Activated T-helper 17 cell treated with anti-CD3 and anti-CD28 coated beads, Interleukin-2, amount 50 U/mL, for 72 hours (primary cell): ENCODE measurements at regions not wholly inside any gene's neighbourhood (a gene's known extent, or its start where the extent isn't known, plus 50 kb on each side); places are given as distances from the start of the nearest gene placed in this dataset.

ENCODE experiments used
- ATAC-seq: fragments of 150-1000 bp; cut with Tn5 transposase; replicated peaks from 2 replicates; pipeline ENCODE4 v1.10.0; 2021; ENCODE audit warnings: mild to moderate bottlenecking, moderate library complexity
- H3K27ac Mint-ChIP-seq: one replicate; pipeline ENCODE4 v1.8.0; 2022; ENCODE audit warnings: mixed read lengths
- H3K27me3 Mint-ChIP-seq: one replicate; pipeline ENCODE4 v1.8.0; 2022; ENCODE audit warnings: mixed read lengths
- H3K36me3 Mint-ChIP-seq: one replicate; pipeline ENCODE4 v1.8.0; 2022; ENCODE audit warnings: low read depth, mild to moderate bottlenecking, mixed read lengths
- H3K4me1 Mint-ChIP-seq: one replicate; pipeline ENCODE4 v1.8.0; 2022; ENCODE audit warnings: mixed read lengths
- H3K4me3 Mint-ChIP-seq: one replicate; pipeline ENCODE4 v1.8.0; 2022; ENCODE audit warnings: mild to moderate bottlenecking, mixed read lengths
- H3K9me3 Mint-ChIP-seq: one replicate; pipeline ENCODE4 v1.8.0; 2022; ENCODE audit warnings: mixed read lengths

GRCh38 chr2:60174146-60174545 is 379.3 kb downstream of the BCL11A start:
- no peaks in the 10 kb centered on the region for H3K27me3 Mint-ChIP-seq
- no peak for ATAC-seq

GRCh38 chr2:60172801-60173200 is 380.7 kb downstream of the BCL11A start:
- ATAC-seq, result no peak
- no peak overlapping the region for H3K27ac Mint-ChIP-seq
- no peaks in the 10 kb centered on the region for H3K9me3 Mint-ChIP-seq
- no peaks in the 10 kb centered on the region for H3K4me1 Mint-ChIP-seq
- no peaks in the 10 kb centered on the region for H3K27me3 Mint-ChIP-seq
- H3K4me3 Mint-ChIP-seq, result no peak overlapping the region
- no peaks in the 10 kb centered on the region for H3K36me3 Mint-ChIP-seq

More at GRCh38 chr2:60174146-60174545, 379.3 kb downstream of the BCL11A start:
- H3K9me3 Mint-ChIP-seq, result no peaks in the 10 kb centered on the region
- H3K4me1 Mint-ChIP-seq, result no peaks in the 10 kb centered on the region
- no peak overlapping the region for H3K4me3 Mint-ChIP-seq
- no peak overlapping the region for H3K27ac Mint-ChIP-seq
- no peaks in the 10 kb centered on the region for H3K36me3 Mint-ChIP-seq

- Mint-ChIP-seq H3K9me3 (no peaks in the 10 kb centered on the region), H3K4me1 (no peaks in the 10 kb centered on the region), H3K27me3 (no peaks in the 10 kb centered on the region), H3K4me3 (no peak overlapping the region), H3K27ac (no peak overlapping the region), H3K36me3 (no peaks in the 10 kb centered on the region)
- no peak for ATAC-seq
These were observed 383.2 kb downstream of the BCL11A start for GRCh38 chr2:60170272-60170671.

- Mint-ChIP-seq H3K9me3 (no peaks in the 10 kb centered on the region), H3K27ac (no peak overlapping the region), H3K27me3 (no peaks in the 10 kb centered on the region), H3K36me3 (no peaks in the 10 kb centered on the region), H3K4me3 (no peak overlapping the region), H3K4me1 (no peaks in the 10 kb centered on the region)
- ATAC-seq, result no peak
These were observed 385.2 kb downstream of the BCL11A start for GRCh38 chr2:60168247-60168646.

- H3K9me3 Mint-ChIP-seq, result no peaks in the 10 kb centered on the region
- H3K27me3 Mint-ChIP-seq, result no peaks in the 10 kb centered on the region
- no peaks in the 10 kb centered on the region for H3K36me3 Mint-ChIP-seq
- no peak for ATAC-seq
- H3K27ac Mint-ChIP-seq, result no peak overlapping the region
- H3K4me1 Mint-ChIP-seq, result no peaks in the 10 kb centered on the region
- H3K4me3 Mint-ChIP-seq, result no peak overlapping the region
These were observed 386.4 kb downstream of the BCL11A start for GRCh38 chr2:60167089-60167488.

GRCh38 chr2:60163691-60164090 is 389.8 kb downstream of the BCL11A start:
- Mint-ChIP-seq H3K9me3 (no peaks in the 10 kb centered on the region), H3K36me3 (no peaks in the 10 kb centered on the region), H3K4me3 (no peak overlapping the region), H3K27ac (no peak overlapping the region), H3K27me3 (no peaks in the 10 kb centered on the region), H3K4me1 (no peaks in the 10 kb centered on the region)
- no peak for ATAC-seq

- no peak overlapping the region for H3K27ac Mint-ChIP-seq
- H3K36me3 Mint-ChIP-seq, result no peaks in the 10 kb centered on the region
- ATAC-seq, result no peak
- H3K9me3 Mint-ChIP-seq, result no peaks in the 10 kb centered on the region
- no peak overlapping the region for H3K4me3 Mint-ChIP-seq
- H3K27me3 Mint-ChIP-seq, result no peaks in the 10 kb centered on the region
- H3K4me1 Mint-ChIP-seq, result no peaks in the 10 kb centered on the region
These were observed 393.9 kb downstream of the BCL11A start for GRCh38 chr2:60159519-60159918.

GRCh38 chr2:60158262-60158661 is 395.2 kb downstream of the BCL11A start:
- no peaks in the 10 kb centered on the region for H3K36me3 Mint-ChIP-seq
- no peaks in the 10 kb centered on the region for H3K9me3 Mint-ChIP-seq
- no peak overlapping the region for H3K4me3 Mint-ChIP-seq
- H3K4me1 Mint-ChIP-seq, result no peaks in the 10 kb centered on the region
- no peak overlapping the region for H3K27ac Mint-ChIP-seq
- ATAC-seq, result no peak
- H3K27me3 Mint-ChIP-seq, result no peaks in the 10 kb centered on the region

- no peaks in the 10 kb centered on the region for H3K36me3 Mint-ChIP-seq
- no peak overlapping the region for H3K4me3 Mint-ChIP-seq
- no peaks in the 10 kb centered on the region for H3K27me3 Mint-ChIP-seq
- H3K4me1 Mint-ChIP-seq, result no peaks in the 10 kb centered on the region
- H3K9me3 Mint-ChIP-seq, result no peaks in the 10 kb centered on the region
- ATAC-seq, result no peak
- no peak overlapping the region for H3K27ac Mint-ChIP-seq
These were observed 396.2 kb downstream of the BCL11A start for GRCh38 chr2:60157283-60157682.

- no peaks in the 10 kb centered on the region for H3K9me3 Mint-ChIP-seq
- no peaks in the 10 kb centered on the region for H3K36me3 Mint-ChIP-seq
- no peak overlapping the region for H3K4me3 Mint-ChIP-seq
- no peaks in the 10 kb centered on the region for H3K27me3 Mint-ChIP-seq
- no peak for ATAC-seq
- no peak overlapping the region for H3K27ac Mint-ChIP-seq
- H3K4me1 Mint-ChIP-seq, result no peaks in the 10 kb centered on the region
These were observed 399.3 kb downstream of the BCL11A start for GRCh38 chr2:60154142-60154541.

GRCh38 chr2:60152226-60152833 is 401.1 kb downstream of the BCL11A start:
- H3K9me3 Mint-ChIP-seq, result no peaks in the 10 kb centered on the region
- no peaks in the 10 kb centered on the region for H3K4me1 Mint-ChIP-seq
- ATAC-seq, result no peak
- H3K4me3 Mint-ChIP-seq, result no peak overlapping the region
- H3K27me3 Mint-ChIP-seq, result no peaks in the 10 kb centered on the region
- no peaks in the 10 kb centered on the region for H3K36me3 Mint-ChIP-seq
- H3K27ac Mint-ChIP-seq, result no peak overlapping the region

GRCh38 chr2:60149176-60149575 is 404.3 kb downstream of the BCL11A start:
- no peaks in the 10 kb centered on the region for H3K36me3 Mint-ChIP-seq
- H3K27ac Mint-ChIP-seq, result no peak overlapping the region
- no peaks in the 10 kb centered on the region for H3K27me3 Mint-ChIP-seq
- no peaks in the 10 kb centered on the region for H3K9me3 Mint-ChIP-seq
- no peak overlapping the region for H3K4me3 Mint-ChIP-seq
- H3K4me1 Mint-ChIP-seq, result no peaks in the 10 kb centered on the region
- ATAC-seq, result no peak

GRCh38 chr2:60148716-60149115 is 404.7 kb downstream of the BCL11A start:
- Mint-ChIP-seq H3K4me3 (no peak overlapping the region), H3K27me3 (no peaks in the 10 kb centered on the region), H3K27ac (no peak overlapping the region), H3K9me3 (no peaks in the 10 kb centered on the region), H3K36me3 (no peaks in the 10 kb centered on the region), H3K4me1 (no peaks in the 10 kb centered on the region)
- ATAC-seq, result no peak

- Mint-ChIP-seq H3K4me3 (no peak overlapping the region), H3K9me3 (peaks cover 7% of the 10 kb centered on the region), H3K27me3 (no peaks in the 10 kb centered on the region), H3K27ac (no peak overlapping the region), H3K4me1 (no peaks in the 10 kb centered on the region), H3K36me3 (no peaks in the 10 kb centered on the region)
- no peak for ATAC-seq
These were observed 413.3 kb downstream of the BCL11A start for GRCh38 chr2:60140185-60140584.

GRCh38 chr2:60136913-60137312 is 416.5 kb downstream of the BCL11A start:
- Mint-ChIP-seq H3K9me3 (peaks cover 16% of the 10 kb centered on the region), H3K36me3 (no peaks in the 10 kb centered on the region), H3K27ac (no peak overlapping the region), H3K27me3 (peaks cover 3% of the 10 kb centered on the region), H3K4me1 (no peaks in the 10 kb centered on the region), H3K4me3 (no peak overlapping the region)
- ATAC-seq, result no peak

GRCh38 chr2:60127191-60127590 is 426.3 kb downstream of the BCL11A start:
- Mint-ChIP-seq H3K27me3 (no peaks in the 10 kb centered on the region), H3K4me3 (no peak overlapping the region), H3K36me3 (no peaks in the 10 kb centered on the region), H3K9me3 (peaks cover 6% of the 10 kb centered on the region), H3K27ac (no peak overlapping the region), H3K4me1 (no peaks in the 10 kb centered on the region)
- ATAC-seq, result no peak
